ENCODE measurements at regions not wholly inside any gene's neighbourhood (a gene's known extent, or its start where the extent isn't known, plus 50 kb on each side); places are given as distances from the start of the nearest gene placed in this dataset.

DNA sequence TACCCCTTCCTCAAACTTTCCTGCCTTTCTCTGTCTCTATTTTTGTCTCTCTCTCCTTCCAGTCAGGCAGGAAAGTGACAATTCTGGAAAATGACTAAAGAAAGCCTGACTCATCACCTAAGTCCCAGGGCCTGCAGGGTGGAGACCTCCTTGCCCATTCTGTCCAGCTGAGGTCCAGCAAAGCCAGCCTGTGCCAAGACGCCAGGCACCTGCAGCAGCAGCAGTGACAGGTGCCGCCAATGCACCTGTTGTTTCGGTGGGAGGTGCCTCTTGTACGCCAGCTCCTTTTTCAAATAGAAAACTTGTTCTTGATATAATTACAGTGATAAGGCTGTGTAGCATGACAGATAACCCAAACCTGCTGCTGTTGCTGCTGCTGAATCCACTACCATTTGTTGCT lies 501.3 kb downstream of the NTRK3 start:
- DNase-seq (ENCODE audit: low spot score): no peak
- TF ChIP-seq, protein P1, sequence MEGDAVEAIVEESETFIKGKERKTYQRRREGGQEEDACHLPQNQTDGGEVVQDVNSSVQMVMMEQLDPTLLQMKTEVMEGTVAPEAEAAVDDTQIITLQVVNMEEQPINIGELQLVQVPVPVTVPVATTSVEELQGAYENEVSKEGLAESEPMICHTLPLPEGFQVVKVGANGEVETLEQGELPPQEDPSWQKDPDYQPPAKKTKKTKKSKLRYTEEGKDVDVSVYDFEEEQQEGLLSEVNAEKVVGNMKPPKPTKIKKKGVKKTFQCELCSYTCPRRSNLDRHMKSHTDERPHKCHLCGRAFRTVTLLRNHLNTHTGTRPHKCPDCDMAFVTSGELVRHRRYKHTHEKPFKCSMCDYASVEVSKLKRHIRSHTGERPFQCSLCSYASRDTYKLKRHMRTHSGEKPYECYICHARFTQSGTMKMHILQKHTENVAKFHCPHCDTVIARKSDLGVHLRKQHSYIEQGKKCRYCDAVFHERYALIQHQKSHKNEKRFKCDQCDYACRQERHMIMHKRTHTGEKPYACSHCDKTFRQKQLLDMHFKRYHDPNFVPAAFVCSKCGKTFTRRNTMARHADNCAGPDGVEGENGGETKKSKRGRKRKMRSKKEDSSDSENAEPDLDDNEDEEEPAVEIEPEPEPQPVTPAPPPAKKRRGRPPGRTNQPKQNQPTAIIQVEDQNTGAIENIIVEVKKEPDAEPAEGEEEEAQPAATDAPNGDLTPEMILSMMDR (IDR thresholded peaks at IDR 0.05; ENCODE audit: extremely low read depth, insufficient read depth, missing control alignments): no peak
- in situ Hi-C loops (cut with MboI; ENCODE audit: low pct_unique_long_range_greater_than_20kb, low sequenced_read_pairs, unreplicated experiment): no loop called here

GRCh38 chr15:87753539-87753938 lies 503.0 kb downstream of the NTRK3 start:
- in situ Hi-C loops (cut with MboI; ENCODE audit: low pct_unique_long_range_greater_than_20kb, low sequenced_read_pairs, unreplicated experiment): no loop called here
- TF ChIP-seq, protein P1 (IDR thresholded peaks at IDR 0.05; ENCODE audit: extremely low read depth, insufficient read depth, missing control alignments): no peak
- DNase-seq (ENCODE audit: low spot score): no peak

- in situ Hi-C loops (cut with MboI; ENCODE audit: low pct_unique_long_range_greater_than_20kb, low sequenced_read_pairs, unreplicated experiment): no loop called here
- no peak for DNase-seq (ENCODE audit: low spot score)
- TF ChIP-seq, protein P1 (IDR thresholded peaks at IDR 0.05; ENCODE audit: extremely low read depth, insufficient read depth, missing control alignments): no peak
These were observed 504.1 kb downstream of the NTRK3 start for GRCh38 chr15:87752250-87752951.

DNA sequence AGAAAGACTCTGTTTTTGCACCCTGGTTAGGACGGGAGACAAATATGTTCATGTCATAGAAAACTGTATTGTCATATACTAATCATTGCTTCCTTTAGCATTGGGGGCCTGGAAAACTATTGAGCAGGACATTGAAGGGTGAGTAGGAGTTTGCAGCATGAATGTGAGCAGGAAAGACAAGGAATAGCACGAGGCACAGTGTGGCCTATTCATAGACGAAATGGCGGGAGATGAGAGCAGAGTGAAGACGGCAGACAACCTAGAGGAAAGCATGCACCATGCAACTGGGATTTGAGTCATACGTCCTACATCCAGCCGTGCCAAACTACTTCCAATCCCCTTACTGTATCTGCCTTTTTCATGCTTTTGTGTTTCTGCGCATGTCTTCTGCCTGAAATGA lies 508.1 kb downstream of the NTRK3 start:
- DNase-seq (ENCODE audit: low spot score): no peak
- in situ Hi-C loops (cut with MboI; ENCODE audit: low pct_unique_long_range_greater_than_20kb, low sequenced_read_pairs, unreplicated experiment): no loop called here
- TF ChIP-seq, protein P1 (IDR thresholded peaks at IDR 0.05; ENCODE audit: extremely low read depth, insufficient read depth, missing control alignments): no peak

DNA sequence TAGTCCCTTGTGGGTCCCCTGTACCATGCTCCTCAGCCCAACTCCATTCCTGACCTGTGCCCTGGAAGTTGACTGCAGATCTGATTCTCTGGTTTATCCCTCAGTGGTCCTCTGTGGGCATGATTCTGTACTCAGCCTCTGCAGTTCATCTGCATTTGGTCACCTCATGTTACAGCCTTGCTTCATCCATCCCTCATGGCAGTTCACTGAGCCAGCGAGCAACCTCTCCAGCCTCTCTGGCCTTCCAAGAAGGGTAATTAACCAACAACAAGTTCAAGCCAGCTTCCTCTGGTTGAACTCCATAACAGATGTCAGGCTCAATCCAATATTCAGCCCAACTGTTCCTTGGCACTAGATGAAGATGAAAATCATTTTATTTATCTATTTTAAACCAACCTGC lies 509.5 kb downstream of the NTRK3 start:
- no peak for DNase-seq (ENCODE audit: low spot score)
- TF ChIP-seq, protein P1 (IDR thresholded peaks at IDR 0.05; ENCODE audit: extremely low read depth, insufficient read depth, missing control alignments): no peak
- in situ Hi-C loops (cut with MboI; ENCODE audit: low pct_unique_long_range_greater_than_20kb, low sequenced_read_pairs, unreplicated experiment): no loop called here

DNA sequence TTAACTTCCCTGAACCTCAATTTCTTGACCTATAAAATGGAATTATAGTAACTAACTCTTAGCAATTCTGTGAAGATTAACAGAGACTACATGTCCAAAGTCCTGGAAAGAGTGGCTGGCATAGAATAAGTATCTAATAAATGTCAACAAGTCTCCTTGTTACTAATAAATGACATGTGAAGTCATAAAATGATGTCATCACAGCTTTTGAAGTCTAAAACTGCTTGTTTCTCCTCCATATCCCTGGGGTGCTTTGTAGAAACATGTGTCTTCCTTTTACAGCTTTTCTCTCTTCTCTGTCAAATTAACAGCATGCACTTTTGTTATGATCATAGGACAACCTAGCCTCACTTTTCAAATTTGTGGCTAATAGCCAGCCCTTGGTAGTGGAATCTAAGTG lies 510.2 kb downstream of the NTRK3 start:
- in situ Hi-C loops (cut with MboI; ENCODE audit: low pct_unique_long_range_greater_than_20kb, low sequenced_read_pairs, unreplicated experiment): no loop called here
- TF ChIP-seq, protein P1 (IDR thresholded peaks at IDR 0.05; ENCODE audit: extremely low read depth, insufficient read depth, missing control alignments): no peak
- DNase-seq (ENCODE audit: low spot score): no peak
